Right ventricle myocardium superior (tissue), 1 donor: ENCODE measurements at regions not wholly inside any gene's neighbourhood (a gene's known extent, or its start where the extent isn't known, plus 50 kb on each side); places are given as distances from the start of the nearest gene placed in this dataset. TPM values are rescaled to one million over a fixed set of nuclear protein-coding genes. Genes with fewer than 3 reads are reported as not detected.

Experiments
- ATAC-seq: fragments of 200-7000 bp; cut with Tn5 transposase; one replicate; pipeline ENCODE4 v1.9.1; 2020; ENCODE audit warnings: mild to moderate bottlenecking; ENCODE audit not compliant: poor library complexity
- DNase-seq: peaks from one replicate; pipeline ENCODE4 v3.0.0-alpha.2; 2020
- intact Hi-C: fragments of 100-400 bp; cut with DNase I; formaldehyde crosslinking; loops from one replicate; pipeline ENCODE4 v1.11.2; 2022
- microRNA-seq: library from miRNA; unstranded; fragments of <30 nt; microRNA quantifications from one replicate; pipeline ENCODE4 v1.2.0, GENCODE V29; 2020
- donor health status: DM: no; HTN: yes; CAD: no; lungs with severe emphysema.

GRCh38 chr21:35100349-35100811 lies 51.3 kb upstream of the RUNX1 start:
- ATAC-seq (no peak), DNase-seq (no peak)
- intact Hi-C loops: no loop called here

- ATAC-seq: no peak
- intact Hi-C loops: no loop called here
- DNase-seq: no peak
Observed at GRCh38 chr21:35099310-35099709, 50.2 kb upstream of the RUNX1 start.

Small RNAs in the stretch of these regions (microRNA-seq; reads per million reads assigned to microRNA genes)
- not detected for gene MIR802
